ENCODE measurements at regions not wholly inside any gene's neighbourhood (a gene's known extent, or its start where the extent isn't known, plus 50 kb on each side); places are given as distances from the start of the nearest gene placed in this dataset.
"Not testable (repeated sequence)": the region's sequence is repeated elsewhere in the genome, so short reads cannot be mapped to it uniquely, and the experiment has no call there.

GRCh38 chr2:111533557-111534247, 350.3 kb downstream of the ANAPC1 start:
- not testable (repeated sequence) for DNase-seq (ENCODE audit: low read depth)

GRCh38 chr2:111534910-111535352, 349.1 kb downstream of the ANAPC1 start:
- DNase-seq (ENCODE audit: low read depth): no peak

- no peak for DNase-seq (ENCODE audit: low read depth)
These were observed 348.6 kb downstream of the ANAPC1 start for GRCh38 chr2:111535404-111535803.

- DNase-seq (ENCODE audit: low read depth): no peak
These were observed 346.8 kb downstream of the ANAPC1 start for GRCh38 chr2:111537078-111537655.

- not testable (repeated sequence) for DNase-seq (ENCODE audit: low read depth)
These were observed 344.0 kb downstream of the ANAPC1 start for GRCh38 chr2:111539991-111540390.

- DNase-seq (ENCODE audit: low read depth): not testable (repeated sequence)
These were observed 341.7 kb downstream of the ANAPC1 start for GRCh38 chr2:111542120-111542774.

- not testable (repeated sequence) for DNase-seq (ENCODE audit: low read depth)
These were observed 340.0 kb downstream of the ANAPC1 start for GRCh38 chr2:111544006-111544405.

- not testable (repeated sequence) for DNase-seq (ENCODE audit: low read depth)
These were observed 338.1 kb downstream of the ANAPC1 start for GRCh38 chr2:111545723-111546431.

- not testable (repeated sequence) for DNase-seq (ENCODE audit: low read depth)
These were observed 337.4 kb downstream of the ANAPC1 start for GRCh38 chr2:111546578-111546977.

GRCh38 chr2:111549174-111549573, 334.8 kb downstream of the ANAPC1 start:
- not testable (repeated sequence) for DNase-seq (ENCODE audit: low read depth)

GRCh38 chr2:111551428-111551827, 332.6 kb downstream of the ANAPC1 start:
- DNase-seq (ENCODE audit: low read depth): not testable (repeated sequence)

GRCh38 chr2:111552625-111553024, 331.4 kb downstream of the ANAPC1 start:
- not testable (repeated sequence) for DNase-seq (ENCODE audit: low read depth)

GRCh38 chr2:111559301-111559700, 324.7 kb downstream of the ANAPC1 start:
- DNase-seq (ENCODE audit: low read depth): not testable (repeated sequence)

- not testable (repeated sequence) for DNase-seq (ENCODE audit: low read depth)
These were observed 324.2 kb downstream of the ANAPC1 start for GRCh38 chr2:111559814-111560213.

GRCh38 chr2:111566068-111566467, 317.9 kb downstream of the ANAPC1 start:
- not testable (repeated sequence) for DNase-seq (ENCODE audit: low read depth)

- not testable (repeated sequence) for DNase-seq (ENCODE audit: low read depth)
These were observed 316.8 kb downstream of the ANAPC1 start for GRCh38 chr2:111567233-111567632.

- not testable (repeated sequence) for DNase-seq (ENCODE audit: low read depth)
These were observed 314.4 kb downstream of the ANAPC1 start for GRCh38 chr2:111569356-111570199.

- DNase-seq (ENCODE audit: low read depth): not testable (repeated sequence)
These were observed 313.5 kb downstream of the ANAPC1 start for GRCh38 chr2:111570300-111571114.

GRCh38 chr2:111574803-111575202, 309.2 kb downstream of the ANAPC1 start:
- not testable (repeated sequence) for DNase-seq (ENCODE audit: low read depth)

GRCh38 chr2:111577154-111577885, 306.7 kb downstream of the ANAPC1 start:
- not testable (repeated sequence) for DNase-seq (ENCODE audit: low read depth)
